ENCODE measurements at regions not wholly inside any gene's neighbourhood (a gene's known extent, or its start where the extent isn't known, plus 50 kb on each side); places are given as distances from the start of the nearest gene placed in this dataset.

- ATAC-seq (peak; percentile 97), DNase-seq (ENCODE audit: low spot score) (no peak)
- Mint-ChIP-seq H3K4me3 (no peak overlapping the region), H3K27ac (no peak overlapping the region), H3K36me3 (no peaks in the 10 kb centered on the region), H3K27me3 (ENCODE audit: low read depth) (no peaks in the 10 kb centered on the region), H3K4me1 (peaks cover 2% of the 10 kb centered on the region; the same call in 1 of the 2 replicates), H3K9me3 (peaks cover 7% of the 10 kb centered on the region)
- ChIA-PET POLR2A (no interaction called here), CTCF (interaction anchor here (1.0 kb wide), 1 partner anchor 312 kb away, joined by 3 read pairs; no protein-coding TSS in a partner anchor)
- TF ChIP-seq ZNF281 (CRISPR knock-in tag; IDR thresholded peaks at IDR 0.05) (no peak), ZBTB21 (CRISPR knock-in tag; IDR thresholded peaks at IDR 0.05; ENCODE audit: borderline replicate concordance) (no peak), MXD4 (CRISPR knock-in tag; IDR thresholded peaks at IDR 0.05; ENCODE audit: borderline replicate concordance) (no peak), EMX1 (CRISPR knock-in tag; IDR thresholded peaks at IDR 0.05) (no peak), ZNF532 (CRISPR knock-in tag; IDR thresholded peaks at IDR 0.05; ENCODE audit: borderline replicate concordance) (no peak), ZNF423 (CRISPR knock-in tag; IDR thresholded peaks at IDR 0.05) (no peak)
- TF ChIP-seq, protein P1, sequence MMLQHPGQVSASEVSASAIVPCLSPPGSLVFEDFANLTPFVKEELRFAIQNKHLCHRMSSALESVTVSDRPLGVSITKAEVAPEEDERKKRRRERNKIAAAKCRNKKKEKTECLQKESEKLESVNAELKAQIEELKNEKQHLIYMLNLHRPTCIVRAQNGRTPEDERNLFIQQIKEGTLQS (CRISPR knock-in tag; conservative IDR thresholded peaks at IDR 0.05): no peak
Observed at GRCh38 chr2:35099342-35099741, 1256.2 kb upstream of the CRIM1 start.

DNA sequence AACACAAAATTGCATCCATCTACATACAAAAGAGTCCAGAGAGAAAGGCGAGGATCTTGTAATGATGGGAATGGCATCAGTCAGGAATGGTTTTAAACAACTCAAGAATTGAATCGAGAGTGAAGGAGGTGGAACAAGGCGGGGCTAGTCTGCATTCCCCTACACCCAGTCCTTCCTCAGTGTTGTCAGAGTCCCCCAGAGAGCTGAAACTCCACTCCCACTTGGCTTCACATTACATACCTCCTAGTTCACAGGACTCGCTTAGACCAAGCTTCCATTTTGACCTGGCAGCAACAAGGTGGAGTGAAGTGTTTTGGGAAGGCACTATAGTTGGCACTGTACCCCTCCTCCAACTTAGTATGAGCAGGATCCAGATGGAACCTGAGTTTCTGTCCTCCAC, 1273.5 kb upstream of the CRIM1 start:
- ChIA-PET CTCF (no interaction called here), POLR2A (no interaction called here)
- peak; percentile 86 for ATAC-seq
- Mint-ChIP-seq H3K27me3 (ENCODE audit: low read depth) (no peaks in the 10 kb centered on the region), H3K36me3 (no peaks in the 10 kb centered on the region), H3K4me3 (no peak overlapping the region), H3K27ac (no peak overlapping the region; the same call in 1 of the 2 replicates), H3K9me3 (no peaks in the 10 kb centered on the region), H3K4me1 (peaks cover 9% of the 10 kb centered on the region)
- DNase-seq (ENCODE audit: low spot score): peak; percentile 12
- no peak for TF ChIP-seq SMAD4 (CRISPR knock-in tag; IDR thresholded peaks at IDR 0.05)
- TF ChIP-seq ATF6 (CRISPR knock-in tag; IDR thresholded peaks at IDR 0.05): no peak
- no peak for TF ChIP-seq TEAD1 (CRISPR knock-in tag; IDR thresholded peaks at IDR 0.05)

GRCh38 chr2:35081622-35082015, 1274.0 kb upstream of the CRIM1 start:
- H3K36me3 Mint-ChIP-seq: no peaks in the 10 kb centered on the region
- ChIA-PET CTCF (no interaction called here), POLR2A (no interaction called here)
- no peaks in the 10 kb centered on the region for H3K27me3 Mint-ChIP-seq (ENCODE audit: low read depth)
- TF ChIP-seq CBFB (CRISPR knock-in tag; IDR thresholded peaks at IDR 0.05; ENCODE audit: low read depth) (no peak), ZNF671 (CRISPR knock-in tag; IDR thresholded peaks at IDR 0.05) (no peak), SP1 (CRISPR knock-in tag; conservative IDR thresholded peaks at IDR 0.05) (no peak), FOXP1 (CRISPR knock-in tag; IDR thresholded peaks at IDR 0.05; ENCODE audit: borderline replicate concordance) (no peak), ZNF416 (CRISPR knock-in tag; IDR thresholded peaks at IDR 0.05) (no peak), IRF2 (CRISPR knock-in tag; IDR thresholded peaks at IDR 0.05; ENCODE audit: borderline replicate concordance, low read depth) (no peak), ZNF263 (CRISPR knock-in tag; IDR thresholded peaks at IDR 0.05; ENCODE audit: low read depth) (no peak), EMX1 (CRISPR knock-in tag; IDR thresholded peaks at IDR 0.05) (no peak)
- TF ChIP-seq, protein P2, sequence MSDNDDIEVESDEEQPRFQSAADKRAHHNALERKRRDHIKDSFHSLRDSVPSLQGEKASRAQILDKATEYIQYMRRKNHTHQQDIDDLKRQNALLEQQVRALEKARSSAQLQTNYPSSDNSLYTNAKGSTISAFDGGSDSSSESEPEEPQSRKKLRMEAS (CRISPR knock-in tag; IDR thresholded peaks at IDR 0.05): no peak
- TF ChIP-seq, protein P3, sequence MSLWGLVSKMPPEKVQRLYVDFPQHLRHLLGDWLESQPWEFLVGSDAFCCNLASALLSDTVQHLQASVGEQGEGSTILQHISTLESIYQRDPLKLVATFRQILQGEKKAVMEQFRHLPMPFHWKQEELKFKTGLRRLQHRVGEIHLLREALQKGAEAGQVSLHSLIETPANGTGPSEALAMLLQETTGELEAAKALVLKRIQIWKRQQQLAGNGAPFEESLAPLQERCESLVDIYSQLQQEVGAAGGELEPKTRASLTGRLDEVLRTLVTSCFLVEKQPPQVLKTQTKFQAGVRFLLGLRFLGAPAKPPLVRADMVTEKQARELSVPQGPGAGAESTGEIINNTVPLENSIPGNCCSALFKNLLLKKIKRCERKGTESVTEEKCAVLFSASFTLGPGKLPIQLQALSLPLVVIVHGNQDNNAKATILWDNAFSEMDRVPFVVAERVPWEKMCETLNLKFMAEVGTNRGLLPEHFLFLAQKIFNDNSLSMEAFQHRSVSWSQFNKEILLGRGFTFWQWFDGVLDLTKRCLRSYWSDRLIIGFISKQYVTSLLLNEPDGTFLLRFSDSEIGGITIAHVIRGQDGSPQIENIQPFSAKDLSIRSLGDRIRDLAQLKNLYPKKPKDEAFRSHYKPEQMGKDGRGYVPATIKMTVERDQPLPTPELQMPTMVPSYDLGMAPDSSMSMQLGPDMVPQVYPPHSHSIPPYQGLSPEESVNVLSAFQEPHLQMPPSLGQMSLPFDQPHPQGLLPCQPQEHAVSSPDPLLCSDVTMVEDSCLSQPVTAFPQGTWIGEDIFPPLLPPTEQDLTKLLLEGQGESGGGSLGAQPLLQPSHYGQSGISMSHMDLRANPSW (CRISPR knock-in tag; conservative IDR thresholded peaks at IDR 0.05; ENCODE audit: low read depth): no peak
- peaks cover 9% of the 10 kb centered on the region for H3K4me1 Mint-ChIP-seq
- DNase-seq (ENCODE audit: low spot score): no peak
- H3K27ac Mint-ChIP-seq: no peak overlapping the region
- H3K4me3 Mint-ChIP-seq: no peak overlapping the region
- H3K9me3 Mint-ChIP-seq: no peaks in the 10 kb centered on the region
- no peak for ATAC-seq

Data from WTC11 (cell line).